ENCODE measurements at regions not wholly inside any gene's neighbourhood (a gene's known extent, or its start where the extent isn't known, plus 50 kb on each side); places are given as distances from the start of the nearest gene placed in this dataset.
A peak's percentile ranks its signal among the peaks of the same experiment; 100 is the strongest.

DNA sequence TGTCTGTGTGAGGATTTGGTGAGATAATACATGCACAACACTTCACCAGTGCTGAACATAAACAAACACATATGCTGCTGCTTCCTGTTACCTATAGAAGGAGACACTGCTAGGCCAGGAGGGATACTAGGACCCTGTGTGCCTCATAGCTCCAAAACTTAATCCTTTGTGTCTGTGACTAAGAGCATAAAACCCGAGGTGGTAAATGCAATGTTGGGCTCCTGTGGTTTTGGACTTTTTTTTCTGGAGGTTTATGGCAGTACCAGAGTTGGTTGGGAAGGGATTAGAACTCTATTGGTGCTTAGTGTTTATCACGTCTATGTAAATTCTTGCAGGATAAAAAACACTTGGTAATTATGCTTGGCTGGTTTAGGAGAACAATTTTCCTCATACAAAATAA, 122.9 kb downstream of the NUF2 start:
- no peak overlapping the region for H3K27ac ChIP-seq (ENCODE audit: low read depth, low read length, poor library complexity, severe bottlenecking)
- no peak for TF ChIP-seq CTCF (conservative IDR thresholded peaks at IDR 0.05; ENCODE audit: low read depth, low read length)
- TF ChIP-seq EZH2 (IDR thresholded peaks at IDR 0.05; ENCODE audit: borderline replicate concordance, low read depth, low read length, poor library complexity, severe bottlenecking): no peak
- peaks cover 6% of the 10 kb centered on the region for H3K4me1 ChIP-seq (ENCODE audit: insufficient read depth, low read length, poor library complexity, severe bottlenecking)
- intact Hi-C loops (cut with micrococcal nuclease; ENCODE audit: unreplicated experiment): no loop called here
- H3K4me3 ChIP-seq (ENCODE audit: low read depth, low read length, poor library complexity, severe bottlenecking): no peak overlapping the region
- ChIA-PET POLR2A (ENCODE audit: low non-redundant PET) (no interaction called here), CTCF (no interaction called here)
- no peaks in the 10 kb centered on the region for H3K27me3 ChIP-seq (replicated peaks; ENCODE audit: insufficient read depth, low read depth, low read length, poor library complexity)
- DNase-seq (ENCODE audit: low spot score): peak; percentile 35
- BruUV-seq (replicated peaks): no TSS peak
- H3K36me3 ChIP-seq (ENCODE audit: insufficient read depth, low read length, poor library complexity, severe bottlenecking): no peaks in the 10 kb centered on the region
- no peaks in the 10 kb centered on the region for H3K9me3 ChIP-seq (ENCODE audit: low read depth, low read length, poor library complexity, severe bottlenecking)

DNA sequence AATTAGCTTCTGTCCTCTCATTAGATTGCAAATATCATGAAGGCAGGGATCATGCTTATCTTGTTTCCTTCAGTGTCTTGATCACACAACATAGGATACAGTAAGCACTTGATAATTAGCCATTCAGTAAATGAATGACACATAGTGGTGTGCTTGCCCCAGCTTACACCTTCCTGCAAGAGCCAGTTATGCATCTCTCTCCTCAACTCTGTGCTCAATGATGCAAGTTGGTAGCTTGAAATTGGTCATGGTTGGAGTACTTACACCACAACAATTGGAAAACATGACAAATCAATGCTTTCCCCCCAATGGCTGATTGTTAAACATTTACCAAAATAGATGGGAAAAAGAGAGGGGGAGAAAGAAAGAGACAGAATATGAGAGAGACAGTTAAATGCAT, 129.2 kb downstream of the NUF2 start:
- POLR2A ChIA-PET (ENCODE audit: low non-redundant PET): no interaction called here
- H3K27me3 ChIP-seq (replicated peaks; ENCODE audit: insufficient read depth, low read depth, low read length, poor library complexity): peaks cover 5% of the 10 kb centered on the region
- H3K27ac ChIP-seq (ENCODE audit: low read depth, low read length, poor library complexity, severe bottlenecking): no peak overlapping the region
- intact Hi-C loops (cut with micrococcal nuclease; ENCODE audit: unreplicated experiment): no loop called here
- H3K4me1 ChIP-seq (ENCODE audit: insufficient read depth, low read length, poor library complexity, severe bottlenecking): no peaks in the 10 kb centered on the region
- no peak overlapping the region for H3K4me3 ChIP-seq (ENCODE audit: low read depth, low read length, poor library complexity, severe bottlenecking)
- TF ChIP-seq CTCF (conservative IDR thresholded peaks at IDR 0.05; ENCODE audit: low read depth, low read length): no peak
- no peak for TF ChIP-seq EZH2 (IDR thresholded peaks at IDR 0.05; ENCODE audit: borderline replicate concordance, low read depth, low read length, poor library complexity, severe bottlenecking)
- CTCF ChIA-PET: no interaction called here
- no TSS peak for BruUV-seq (replicated peaks)
- DNase-seq (ENCODE audit: low spot score): no peak
- H3K9me3 ChIP-seq (ENCODE audit: low read depth, low read length, poor library complexity, severe bottlenecking): no peaks in the 10 kb centered on the region
- no peaks in the 10 kb centered on the region for H3K36me3 ChIP-seq (ENCODE audit: insufficient read depth, low read length, poor library complexity, severe bottlenecking)

- CTCF ChIA-PET: no interaction called here
- no peaks in the 10 kb centered on the region for H3K4me1 ChIP-seq (ENCODE audit: insufficient read depth, low read length, poor library complexity, severe bottlenecking)
- no peaks in the 10 kb centered on the region for H3K27me3 ChIP-seq (replicated peaks; ENCODE audit: insufficient read depth, low read depth, low read length, poor library complexity)
- DNase-seq (ENCODE audit: low spot score): no peak
- no TSS peak for BruUV-seq (replicated peaks)
- intact Hi-C loops (cut with micrococcal nuclease; ENCODE audit: unreplicated experiment): no loop called here
- no peak overlapping the region for H3K4me3 ChIP-seq (ENCODE audit: low read depth, low read length, poor library complexity, severe bottlenecking)
- no peaks in the 10 kb centered on the region for H3K9me3 ChIP-seq (ENCODE audit: low read depth, low read length, poor library complexity, severe bottlenecking)
- no peak overlapping the region for H3K27ac ChIP-seq (ENCODE audit: low read depth, low read length, poor library complexity, severe bottlenecking)
- no peaks in the 10 kb centered on the region for H3K36me3 ChIP-seq (ENCODE audit: insufficient read depth, low read length, poor library complexity, severe bottlenecking)
- TF ChIP-seq EZH2 (IDR thresholded peaks at IDR 0.05; ENCODE audit: borderline replicate concordance, low read depth, low read length, poor library complexity, severe bottlenecking): no peak
- no peak for TF ChIP-seq CTCF (conservative IDR thresholded peaks at IDR 0.05; ENCODE audit: low read depth, low read length)
- POLR2A ChIA-PET (ENCODE audit: low non-redundant PET): no interaction called here
Observed at GRCh38 chr1:163459539-163459938, 137.8 kb downstream of the NUF2 start.
